OCI-LY1 (cell line): ENCODE measurements at regions not wholly inside any gene's neighbourhood (a gene's known extent, or its start where the extent isn't known, plus 50 kb on each side); places are given as distances from the start of the nearest gene placed in this dataset.
"Not testable (repeated sequence)": the region's sequence is repeated elsewhere in the genome, so short reads cannot be mapped to it uniquely, and the experiment has no call there.

Experiments
- H2AFZ ChIP-seq: fragments of 200-600 bp; sonication (generic), shearing (Covaris generic); 2 replicates; pipeline ENCODE4 v1.6.0; 2014; ENCODE audit warnings: antibody characterized with exemption, mild to moderate bottlenecking, low read length
- H3F3A ChIP-seq: fragments of 200-600 bp; sonication (generic), shearing (Covaris generic); 2 replicates; pipeline ENCODE4 v1.6.0; 2014; ENCODE audit warnings: mild to moderate bottlenecking, antibody characterized with exemption, low read length, moderate library complexity; ENCODE audit not compliant: insufficient read depth
- H3K27ac ChIP-seq: fragments of 200-600 bp; sonication (generic); 2 replicates; pipeline ENCODE4 v1.5.1; 2014; ENCODE audit warnings: low read length, mixed run types, mild to moderate bottlenecking, low read depth; ENCODE audit not compliant: poor library complexity, severe bottlenecking
- H3K27me3 ChIP-seq: fragments of 200-600 bp; sonication (generic); 2 replicates; pipeline ENCODE4 v1.6.0; 2014; ENCODE audit warnings: antibody characterized with exemption, mild to moderate bottlenecking, low read length, moderate library complexity; ENCODE audit not compliant: insufficient read depth
- H3K36me3 ChIP-seq: fragments of 200-600 bp; sonication (generic); 2 replicates; pipeline ENCODE4 v1.6.1; 2014; ENCODE audit warnings: mild to moderate bottlenecking, antibody characterized with exemption, low read length, moderate library complexity, mixed read lengths; ENCODE audit not compliant: insufficient read depth
- H3K4me1 ChIP-seq: fragments of 200-600 bp; sonication (generic); 2 replicates; pipeline ENCODE4 v1.5.1; 2014; ENCODE audit warnings: mild to moderate bottlenecking, low read length, moderate library complexity; ENCODE audit not compliant: insufficient read depth, severe bottlenecking
- H3K4me2 ChIP-seq: fragments of 200-600 bp; sonication (generic), shearing (Covaris generic); 2 replicates; pipeline ENCODE4 v1.6.1; 2014; ENCODE audit warnings: low read length
- H3K4me3 ChIP-seq: fragments of 200-600 bp; sonication (generic); 2 replicates; pipeline ENCODE4 v1.5.1; 2014; ENCODE audit warnings: low read length, low read depth, mild to moderate bottlenecking, mixed read lengths; ENCODE audit not compliant: poor library complexity, severe bottlenecking
- H3K79me2 ChIP-seq: fragments of 200-600 bp; shearing (Covaris generic); 2 replicates; pipeline ENCODE4 v1.6.1; 2016; ENCODE audit warnings: mixed run types, low read length, mixed read lengths; ENCODE audit not compliant: insufficient read depth
- H3K9ac ChIP-seq: fragments of 200-600 bp; sonication (generic), shearing (Covaris generic); 2 replicates; pipeline ENCODE4 v1.6.1; 2014; ENCODE audit warnings: mild to moderate bottlenecking, low read length, mixed read lengths
- H3K9me2 ChIP-seq: fragments of 200-600 bp; sonication (generic), shearing (Covaris generic); 2 replicates; pipeline ENCODE4 v1.6.1; 2014; ENCODE audit warnings: low read depth, mild to moderate bottlenecking, low read length, mixed read lengths
- H3K9me3 ChIP-seq: fragments of 200-600 bp; shearing (Covaris generic); 2 replicates; pipeline ENCODE4 v1.6.1; 2014; ENCODE audit warnings: low read length, mixed read lengths
- H4K20me1 ChIP-seq: fragments of 200-600 bp; sonication (generic), shearing (Covaris generic); 2 replicates; pipeline ENCODE4 v1.6.0; 2016; ENCODE audit warnings: mild to moderate bottlenecking, low read length; ENCODE audit not compliant: insufficient read depth
- CTCF ChIP-seq: fragments of 200-600 bp; sonication (generic), shearing (Covaris generic); IDR thresholded peaks from 2 replicates; pipeline ENCODE4 v1.5.1; 2017; ENCODE audit warnings: mild to moderate bottlenecking, antibody characterized with exemption, low read length, moderate library complexity, mixed read lengths
- EZH2 ChIP-seq: fragments of 200-600 bp; sonication (generic), shearing (Covaris generic); IDR thresholded peaks from 2 replicates; pipeline ENCODE4 v1.8.0; 2017; ENCODE audit warnings: borderline replicate concordance, mixed run types, mild to moderate bottlenecking, antibody characterized with exemption, low read length, moderate library complexity, mixed read lengths

DNA sequence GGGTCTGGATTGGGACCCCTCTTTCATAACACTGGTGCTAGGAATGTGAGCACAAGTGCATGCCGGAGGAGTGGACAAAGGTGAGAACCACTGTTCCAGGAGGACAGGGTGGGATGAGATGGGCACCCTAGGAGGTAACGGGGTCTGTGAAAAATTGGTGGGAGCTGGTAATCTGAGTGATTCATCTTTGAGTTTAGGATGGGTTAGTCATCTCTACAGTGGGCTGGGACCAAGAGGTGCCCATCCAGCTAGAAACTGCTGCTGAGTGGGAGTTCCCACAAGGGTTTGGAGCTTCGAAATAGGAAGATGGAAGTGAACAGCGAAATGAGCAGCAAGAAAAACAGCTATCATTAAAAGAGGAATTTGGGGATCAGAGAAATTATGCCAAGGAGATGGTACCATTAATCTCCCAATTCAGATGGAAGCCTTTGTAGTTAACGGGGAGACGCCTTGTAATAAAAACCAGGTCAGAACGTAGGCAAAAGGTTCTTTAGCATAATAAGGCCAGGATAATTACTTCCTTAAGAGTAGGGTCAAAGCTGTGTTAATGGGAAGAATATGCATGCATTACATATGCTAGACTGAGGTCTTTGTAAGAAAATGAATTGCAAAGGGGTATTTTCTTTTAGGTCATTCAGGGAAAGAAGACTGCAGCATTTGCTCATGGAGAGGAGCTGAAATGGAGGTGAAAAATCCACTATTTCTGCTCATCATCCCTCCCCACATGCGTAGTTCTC lies 55.5 kb downstream of the OLFML3 start:
- H3K27ac ChIP-seq, result no peak overlapping the region
- no peaks in the 10 kb centered on the region for H3K9me2 ChIP-seq
- no peaks in the 10 kb centered on the region for H3K4me1 ChIP-seq
- H3K4me2 ChIP-seq, result no peak overlapping the region
- H3K4me3 ChIP-seq, result no peak overlapping the region
- no peak overlapping the region for H2AFZ ChIP-seq
- no peaks in the 10 kb centered on the region for H3F3A ChIP-seq
- H3K9ac ChIP-seq, result no peak overlapping the region
- TF ChIP-seq EZH2, result no peak
- TF ChIP-seq CTCF, result no peak
- no peaks in the 10 kb centered on the region for H4K20me1 ChIP-seq
- no peaks in the 10 kb centered on the region for H3K27me3 ChIP-seq
- H3K79me2 ChIP-seq, result no peaks in the 10 kb centered on the region
- H3K9me3 ChIP-seq, result no peaks in the 10 kb centered on the region
- H3K36me3 ChIP-seq, result no peaks in the 10 kb centered on the region

DNA sequence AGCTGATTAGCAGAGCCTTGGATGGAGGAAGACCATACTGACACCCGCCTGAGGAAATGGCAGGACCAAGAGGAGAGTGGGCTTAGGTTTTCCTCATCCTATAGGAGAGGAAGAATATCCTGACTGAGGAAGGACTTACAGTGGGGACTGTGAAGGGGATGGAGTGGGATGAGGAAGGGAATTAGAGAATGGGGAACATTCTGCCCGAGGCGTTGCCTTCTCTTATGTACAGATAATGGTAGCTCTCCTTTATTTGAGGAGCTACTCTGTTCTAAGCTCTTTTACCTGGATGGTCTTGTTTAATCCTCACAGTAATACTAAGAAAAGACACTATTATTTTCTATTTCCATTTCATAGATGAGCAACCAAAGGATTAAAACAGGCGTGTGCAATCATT lies 56.0 kb downstream of the OLFML3 start:
- H2AFZ ChIP-seq, result no peak overlapping the region
- no peaks in the 10 kb centered on the region for H3K4me1 ChIP-seq
- H3K4me3 ChIP-seq, result no peak overlapping the region
- no peaks in the 10 kb centered on the region for H3F3A ChIP-seq
- TF ChIP-seq EZH2 (no peak), CTCF (no peak)
- H3K9me2 ChIP-seq, result no peaks in the 10 kb centered on the region
- no peak overlapping the region for H3K9ac ChIP-seq
- no peaks in the 10 kb centered on the region for H3K9me3 ChIP-seq
- no peaks in the 10 kb centered on the region for H4K20me1 ChIP-seq
- no peak overlapping the region for H3K4me2 ChIP-seq
- no peaks in the 10 kb centered on the region for H3K36me3 ChIP-seq
- H3K27me3 ChIP-seq, result no peaks in the 10 kb centered on the region
- H3K27ac ChIP-seq, result no peak overlapping the region
- H3K79me2 ChIP-seq, result no peaks in the 10 kb centered on the region

- not testable (repeated sequence) for H2AFZ ChIP-seq, H3K9ac ChIP-seq, H4K20me1 ChIP-seq, H3K9me3 ChIP-seq, H3K4me2 ChIP-seq, H3K4me3 ChIP-seq, H3K27me3 ChIP-seq, H3K36me3 ChIP-seq, H3K27ac ChIP-seq, H3K9me2 ChIP-seq, H3K79me2 ChIP-seq, H3F3A ChIP-seq, H3K4me1 ChIP-seq
Measured at GRCh38 chr1:114036841-114037630, 57.8 kb downstream of the OLFML3 start.

- Histone ChIP-seq H2AFZ (no peak overlapping the region), H3K27ac (no peak overlapping the region), H3K79me2 (no peaks in the 10 kb centered on the region), H3K9me3 (no peaks in the 10 kb centered on the region), H4K20me1 (no peaks in the 10 kb centered on the region), H3F3A (no peaks in the 10 kb centered on the region), H3K9me2 (no peaks in the 10 kb centered on the region), H3K27me3 (no peaks in the 10 kb centered on the region), H3K4me2 (no peak overlapping the region), H3K4me1 (no peaks in the 10 kb centered on the region), H3K36me3 (no peaks in the 10 kb centered on the region), H3K4me3 (no peak overlapping the region), H3K9ac (no peak overlapping the region)
- TF ChIP-seq CTCF, result no peak
Measured at GRCh38 chr1:114037631-114037890, 58.3 kb downstream of the OLFML3 start.
